GM12864 (cell line): ENCODE measurements at regions not wholly inside any gene's neighbourhood (a gene's known extent, or its start where the extent isn't known, plus 50 kb on each side); places are given as distances from the start of the nearest gene placed in this dataset.

Experiments used
- DNase-seq: peaks from one replicate; pipeline ENCODE4 v3.0.0-alpha.2; 2011; ENCODE audit warnings: low read depth
- H3K4me3 ChIP-seq: 2 replicates; pipeline ENCODE4 v1.5.1; 2011; ENCODE audit warnings: mild to moderate bottlenecking, low read depth, low read length, control low read depth
- CTCF ChIP-seq: IDR thresholded peaks from 2 replicates; pipeline ENCODE4 v1.5.1; 2011; ENCODE audit warnings: low read depth, mild to moderate bottlenecking, moderate library complexity, low read length, control low read depth, inconsistent platforms; ENCODE audit errors: missing control alignments

- no peak for TF ChIP-seq CTCF
- DNase-seq: no peak
- H3K4me3 ChIP-seq: no peak overlapping the region
Measured at GRCh38 chr4:180769791-180770190, 1473.4 kb upstream of the TENM3 start.

DNA sequence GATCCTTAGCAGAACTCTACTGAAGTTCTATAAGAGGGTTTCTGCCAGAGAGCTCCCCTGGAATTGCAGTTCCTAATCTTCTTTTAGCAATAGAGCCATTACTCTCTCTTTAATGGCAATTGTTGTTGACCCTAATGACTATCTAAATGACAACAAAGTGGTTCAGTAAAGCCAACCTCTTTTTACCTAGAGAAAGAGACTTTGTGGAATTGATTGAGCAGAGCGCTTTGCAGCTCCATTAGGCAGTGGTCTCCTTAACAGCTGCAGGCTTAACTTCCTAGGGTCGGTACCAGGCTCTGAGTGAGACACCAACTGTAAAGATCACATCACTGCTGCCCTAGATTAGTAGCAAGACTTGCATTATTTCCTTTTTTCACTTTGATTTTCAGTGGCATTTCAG, 1472.9 kb upstream of the TENM3 start:
- no peak for TF ChIP-seq CTCF

GRCh38 chr4:180784940-180785339, 1458.3 kb upstream of the TENM3 start:
- TF ChIP-seq CTCF: no peak
- DNase-seq: no peak
- no peak overlapping the region for H3K4me3 ChIP-seq

More for the DNA sequence above, 1472.9 kb upstream of the TENM3 start:
- H3K4me3 ChIP-seq: no peak overlapping the region
- no peak for DNase-seq

DNA sequence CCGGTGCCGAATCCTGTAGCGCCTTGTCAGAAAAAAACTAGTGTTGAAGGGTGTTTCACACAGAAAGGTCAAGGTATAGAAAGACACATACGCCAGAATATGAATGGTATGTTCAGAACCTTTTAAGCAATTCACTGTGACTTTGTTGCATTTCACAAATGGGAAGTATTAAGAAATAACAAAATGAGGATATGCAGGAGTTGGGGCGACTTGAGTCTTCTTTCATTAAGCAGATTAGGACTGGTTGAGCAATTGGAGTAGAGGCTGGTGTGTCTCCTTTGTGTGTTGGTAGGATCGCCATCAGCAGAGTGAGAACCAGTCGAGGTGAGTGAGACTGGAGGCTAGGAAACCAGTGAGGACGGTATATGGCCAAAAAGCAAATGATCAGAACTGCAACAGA, 1454.5 kb upstream of the TENM3 start:
- no peak for TF ChIP-seq CTCF

GRCh38 chr4:180789929-180790328, 1453.3 kb upstream of the TENM3 start:
- H3K4me3 ChIP-seq: no peak overlapping the region
- TF ChIP-seq CTCF: no peak
- DNase-seq: no peak

More for the DNA sequence above, 1454.5 kb upstream of the TENM3 start:
- H3K4me3 ChIP-seq: no peak overlapping the region
- no peak for DNase-seq

DNA sequence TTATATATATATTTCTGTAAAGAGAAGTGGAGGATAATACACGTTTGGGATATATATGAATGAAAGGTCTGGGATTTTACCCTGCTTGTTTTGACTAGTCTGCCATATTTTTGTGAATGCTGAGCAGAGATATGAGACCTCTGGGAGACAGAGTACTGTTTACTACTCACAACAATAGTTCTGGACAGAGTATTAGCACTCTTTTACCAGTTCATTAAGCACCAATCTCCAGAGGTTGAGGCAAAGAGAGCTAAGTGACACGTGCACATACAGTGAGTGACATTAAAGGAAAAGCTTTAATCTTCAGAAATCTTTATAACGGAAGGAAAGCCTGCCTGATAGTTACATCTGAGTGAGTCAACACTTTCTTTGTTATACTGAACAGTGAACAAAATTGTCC, 1452.7 kb upstream of the TENM3 start:
- TF ChIP-seq CTCF: no peak
- no peak for DNase-seq
- no peak overlapping the region for H3K4me3 ChIP-seq

- no peak for TF ChIP-seq CTCF
Measured at GRCh38 chr4:180792541-180792940, 1450.7 kb upstream of the TENM3 start.

More at GRCh38 chr4:180792541-180792940, 1450.7 kb upstream of the TENM3 start:
- no peak for DNase-seq
- no peak overlapping the region for H3K4me3 ChIP-seq
